ENCODE measurements at regions not wholly inside any gene's neighbourhood (a gene's known extent, or its start where the extent isn't known, plus 50 kb on each side); places are given as distances from the start of the nearest gene placed in this dataset.

- Histone ChIP-seq H3K36me3 (ENCODE audit: control insufficient read depth, insufficient read depth, low read length) (no peaks in the 10 kb centered on the region), H3K27me3 (ENCODE audit: control insufficient read depth, insufficient read depth, low read length) (no peaks in the 10 kb centered on the region), H3K9me3 (ENCODE audit: control insufficient read depth, insufficient read depth, low read length) (no peaks in the 10 kb centered on the region), H3K27ac (ENCODE audit: low read length) (no peak overlapping the region), H3K4me1 (ENCODE audit: control insufficient read depth, insufficient read depth, low read length) (no peaks in the 10 kb centered on the region), H3K4me3 (ENCODE audit: low read length) (no peak overlapping the region)
- ATAC-seq (no peak), DNase-seq (no peak)
- Mint-ChIP-seq H3K36me3 (no peaks in the 10 kb centered on the region), H3K4me1 (no peaks in the 10 kb centered on the region), H3K4me3 (no peak overlapping the region), H3K27me3 (ENCODE audit: low read depth in 2 of 2) (no peaks in the 10 kb centered on the region), H3K27ac (no peak overlapping the region), H3K9me3 (peaks cover 11 to 14% of the 10 kb centered on the region in 2 donors)
- 69% methylated on average over 2 of the region's 2 CpGs for WGBS (ENCODE audit: insufficient coverage)
- intact Hi-C loops (cut with micrococcal nuclease), result no loop called here
- no peak for TF ChIP-seq CTCF (IDR thresholded peaks at IDR 0.05)
These were observed 994.7 kb upstream of the POU3F3 start for GRCh38 chr2:103859238-103859637.

- H3K27me3 Mint-ChIP-seq (ENCODE audit: low read depth in 2 of 2), result no peaks in the 10 kb centered on the region
- Histone ChIP-seq H3K9me3 (ENCODE audit: control insufficient read depth, insufficient read depth, low read length) (no peaks in the 10 kb centered on the region), H3K27me3 (ENCODE audit: control insufficient read depth, insufficient read depth, low read length) (no peaks in the 10 kb centered on the region), H3K27ac (ENCODE audit: low read length) (no peak overlapping the region), H3K4me1 (ENCODE audit: control insufficient read depth, insufficient read depth, low read length) (no peaks in the 10 kb centered on the region), H3K36me3 (ENCODE audit: control insufficient read depth, insufficient read depth, low read length) (no peaks in the 10 kb centered on the region), H3K4me3 (ENCODE audit: low read length) (no peak overlapping the region)
- DNase-seq (no peak), ATAC-seq (no peak)
- H3K4me1 Mint-ChIP-seq, result no peaks in the 10 kb centered on the region
- TF ChIP-seq CTCF (IDR thresholded peaks at IDR 0.05), result no peak
- intact Hi-C loops (cut with micrococcal nuclease), result no loop called here
- no peak overlapping the region for H3K4me3 Mint-ChIP-seq
- peaks cover 11 to 13% of the 10 kb centered on the region in 2 donors for H3K9me3 Mint-ChIP-seq
- no peak overlapping the region for H3K27ac Mint-ChIP-seq
- 77% methylated on average over 2 of the region's 2 CpGs for WGBS (ENCODE audit: insufficient coverage)
- H3K36me3 Mint-ChIP-seq, result no peaks in the 10 kb centered on the region
These were observed 993.9 kb upstream of the POU3F3 start for GRCh38 chr2:103860016-103860415.

- Histone ChIP-seq H3K4me3 (ENCODE audit: low read length) (no peak overlapping the region), H3K36me3 (ENCODE audit: control insufficient read depth, insufficient read depth, low read length) (no peaks in the 10 kb centered on the region), H3K9me3 (ENCODE audit: control insufficient read depth, insufficient read depth, low read length) (no peaks in the 10 kb centered on the region), H3K27me3 (ENCODE audit: control insufficient read depth, insufficient read depth, low read length) (no peaks in the 10 kb centered on the region), H3K4me1 (ENCODE audit: control insufficient read depth, insufficient read depth, low read length) (no peaks in the 10 kb centered on the region), H3K27ac (ENCODE audit: low read length) (no peak overlapping the region)
- no peak for ATAC-seq
- no peaks in the 10 kb centered on the region for H3K36me3 Mint-ChIP-seq
- intact Hi-C loops (cut with micrococcal nuclease), result no loop called here
- no peaks in the 10 kb centered on the region for H3K27me3 Mint-ChIP-seq (ENCODE audit: low read depth in 2 of 2)
- DNase-seq, result no peak
- no peaks in the 10 kb centered on the region for H3K4me1 Mint-ChIP-seq
- TF ChIP-seq CTCF (IDR thresholded peaks at IDR 0.05), result no peak
- no CpG with 5 or more reads among the region's 2 CpGs for WGBS (ENCODE audit: insufficient coverage)
- H3K4me3 Mint-ChIP-seq, result no peak overlapping the region
- peaks cover 7 to 8% of the 10 kb centered on the region in 2 donors for H3K9me3 Mint-ChIP-seq
- H3K27ac Mint-ChIP-seq, result no peak overlapping the region
These were observed 985.5 kb upstream of the POU3F3 start for GRCh38 chr2:103868396-103868795.

- no peaks in the 10 kb centered on the region for H3K36me3 ChIP-seq (ENCODE audit: control insufficient read depth, insufficient read depth, low read length)
- H3K36me3 Mint-ChIP-seq, result no peaks in the 10 kb centered on the region
- H3K27me3 ChIP-seq (ENCODE audit: control insufficient read depth, insufficient read depth, low read length), result no peaks in the 10 kb centered on the region
- no peaks in the 10 kb centered on the region for H3K4me1 ChIP-seq (ENCODE audit: control insufficient read depth, insufficient read depth, low read length)
- intact Hi-C loops (cut with micrococcal nuclease), result no loop called here
- no peaks in the 10 kb centered on the region for H3K4me1 Mint-ChIP-seq
- H3K9me3 Mint-ChIP-seq, result peaks cover 5 to 10% of the 10 kb centered on the region in 2 donors
- H3K4me3 ChIP-seq (ENCODE audit: low read length), result no peak overlapping the region
- no peaks in the 10 kb centered on the region for H3K27me3 Mint-ChIP-seq (ENCODE audit: low read depth in 2 of 2)
- H3K27ac Mint-ChIP-seq, result no peak overlapping the region
- no peak overlapping the region for H3K4me3 Mint-ChIP-seq
- DNase-seq, result no peak
- H3K9me3 ChIP-seq (ENCODE audit: control insufficient read depth, insufficient read depth, low read length), result no peaks in the 10 kb centered on the region
- TF ChIP-seq CTCF (IDR thresholded peaks at IDR 0.05), result no peak
- 73% methylated on average over 9 of the region's 10 CpGs for WGBS (ENCODE audit: insufficient coverage)
- no peak for ATAC-seq
- H3K27ac ChIP-seq (ENCODE audit: low read length), result no peak overlapping the region
These were observed 980.1 kb upstream of the POU3F3 start for GRCh38 chr2:103873716-103874351.

Data from natural killer cell (primary cell).